SKM-1 treated with dmso at 0.1 percent for 144 hours (cell line): ENCODE measurements at regions not wholly inside any gene's neighbourhood (a gene's known extent, or its start where the extent isn't known, plus 50 kb on each side); places are given as distances from the start of the nearest gene placed in this dataset.
"Not testable (repeated sequence)": the region's sequence is repeated elsewhere in the genome, so short reads cannot be mapped to it uniquely, and the experiment has no call there.

Experiments used
- DNase-seq: peaks from one replicate; lab custom pipeline; 2025; ENCODE audit not compliant: unreplicated experiment; lab: John Stamatoyannopoulos, UW

GRCh38 chr6:94713446-94713845 is 863.9 kb upstream of the MANEA start:
- no peak for DNase-seq

- DNase-seq = no peak
Observed at GRCh38 chr6:94698773-94699172, 878.6 kb upstream of the MANEA start.

- DNase-seq = not testable (repeated sequence)
Observed at GRCh38 chr6:94687255-94687654, 890.1 kb upstream of the MANEA start.

GRCh38 chr6:94683409-94683808 is 893.9 kb upstream of the MANEA start:
- DNase-seq = no peak

GRCh38 chr6:94680669-94681212 is 896.6 kb upstream of the MANEA start:
- no peak for DNase-seq

GRCh38 chr6:94673251-94673650 is 904.1 kb upstream of the MANEA start:
- no peak for DNase-seq

- no peak for DNase-seq
Observed at GRCh38 chr6:94670017-94670416, 907.3 kb upstream of the MANEA start.

- DNase-seq = no peak
Observed at GRCh38 chr6:94668876-94669275, 908.5 kb upstream of the MANEA start.

GRCh38 chr6:94658929-94659328 is 918.4 kb upstream of the MANEA start:
- DNase-seq = no peak

- DNase-seq = no peak
Observed at GRCh38 chr6:94651239-94651638, 926.1 kb upstream of the MANEA start.

- no peak for DNase-seq
Observed at GRCh38 chr6:94645191-94645590, 932.1 kb upstream of the MANEA start.

- DNase-seq = no peak
Observed at GRCh38 chr6:94639564-94639963, 937.8 kb upstream of the MANEA start.

GRCh38 chr6:94636780-94637385 is 940.5 kb upstream of the MANEA start:
- no peak for DNase-seq

GRCh38 chr6:94623586-94623985 is 953.7 kb upstream of the MANEA start:
- DNase-seq = no peak

GRCh38 chr6:94622783-94623182 is 954.6 kb upstream of the MANEA start:
- no peak for DNase-seq

- DNase-seq = no peak
Observed at GRCh38 chr6:94600636-94601035, 976.7 kb upstream of the MANEA start.

GRCh38 chr6:94597487-94597886 is 979.8 kb upstream of the MANEA start:
- DNase-seq = no peak

GRCh38 chr6:94590416-94590815 is 986.9 kb upstream of the MANEA start:
- no peak for DNase-seq

GRCh38 chr6:94588301-94588700 is 989.0 kb upstream of the MANEA start:
- no peak for DNase-seq

- no peak for DNase-seq
Observed at GRCh38 chr6:94584211-94584610, 993.1 kb upstream of the MANEA start.

GRCh38 chr6:94570581-94570980 is 1006.8 kb upstream of the MANEA start:
- no peak for DNase-seq

- no peak for DNase-seq
Observed at GRCh38 chr6:94562846-94563245, 1014.5 kb upstream of the MANEA start.

- no peak for DNase-seq
Observed at GRCh38 chr6:94559829-94560537, 1017.4 kb upstream of the MANEA start.
